ENCODE measurements at regions not wholly inside any gene's neighbourhood (a gene's known extent, or its start where the extent isn't known, plus 50 kb on each side); places are given as distances from the start of the nearest gene placed in this dataset.

DNA sequence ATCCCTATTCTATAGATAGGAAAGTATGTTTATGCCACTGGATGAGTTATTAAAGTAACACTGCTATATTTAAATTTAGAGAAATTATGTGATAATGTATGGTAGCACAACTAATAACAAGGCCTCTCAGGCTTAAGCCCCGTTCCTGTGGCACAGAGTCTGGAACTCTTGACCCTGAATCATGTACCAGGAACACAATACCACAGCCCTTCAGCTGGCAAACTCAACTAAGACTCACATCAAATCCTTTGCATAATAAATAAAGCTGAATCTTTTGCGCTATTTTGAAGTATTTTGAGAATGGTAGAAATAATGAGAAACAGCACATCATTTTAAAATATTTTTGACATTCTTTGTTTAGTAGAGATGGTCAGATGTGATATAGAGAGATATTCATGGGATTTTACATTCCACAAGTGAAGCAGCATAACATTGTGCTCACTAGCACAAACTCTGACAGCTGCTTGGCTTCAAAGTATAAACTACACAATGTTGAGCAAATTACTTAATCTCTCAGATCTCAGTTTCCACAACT, 478.4 kb upstream of the FAM241A start:
- no peaks in the 10 kb centered on the region for H3K9me3 ChIP-seq (replicated peaks in 1 of 2; ENCODE audit: control insufficient read depth in 1 of 2, insufficient read depth in 1 of 2, low read length in 2 of 2)
- Mint-ChIP-seq H3K4me3 (no peak overlapping the region), H3K9me3 (peaks cover 0 to 2% (median 0%) of the 10 kb centered on the region in 7 donors), H3K4me1 (no peaks in the 10 kb centered on the region), H3K27ac (no peak overlapping the region), H3K27me3 (ENCODE audit: low read depth in 3 of 3) (peaks cover 0 to 1% (median 0%) of the 10 kb centered on the region in 3 donors), H3K36me3 (no peaks in the 10 kb centered on the region)
- no peaks in the 10 kb centered on the region for H3K36me3 ChIP-seq (replicated peaks in 1 of 2; ENCODE audit: control insufficient read depth in 1 of 2, insufficient read depth in 2 of 2, low read length in 2 of 2)
- H3K4me3 ChIP-seq (replicated peaks in 1 of 3; ENCODE audit: low read depth in 2 of 3, low read length in 3 of 3), result no peak overlapping the region
- DNase-seq, result no peak
- no peak overlapping the region for H2AFZ ChIP-seq (ENCODE audit: insufficient read depth, low read depth, low read length, poor library complexity, severe bottlenecking)
- no peak overlapping the region for H3K4me2 ChIP-seq (replicated peaks; ENCODE audit: extremely low read depth, low read length, poor library complexity, severe bottlenecking)
- H3K27me3 ChIP-seq (ENCODE audit: control insufficient read depth in 2 of 2, insufficient read depth in 2 of 2, low read length in 2 of 2), result no peaks in the 10 kb centered on the region
- no peak overlapping the region for H3K27ac ChIP-seq (ENCODE audit: low read depth in 1 of 2, low read length in 2 of 2)
- intact Hi-C loops (cut with micrococcal nuclease), result no loop called here
- 100% methylated on average over 1 of the region's 2 CpGs for WGBS (ENCODE audit: insufficient coverage)
- no peak overlapping the region for H3K9ac ChIP-seq (ENCODE audit: insufficient read depth, low read length, poor library complexity, severe bottlenecking)
- H3K4me1 ChIP-seq (ENCODE audit: control insufficient read depth in 1 of 2, insufficient read depth in 2 of 2, low read length in 2 of 2), result no peaks in the 10 kb centered on the region
- no peak for TF ChIP-seq CTCF (IDR thresholded peaks at IDR 0.05)
- H3K79me2 ChIP-seq (ENCODE audit: insufficient read depth, low read length), result no peaks in the 10 kb centered on the region
- H4K20me1 ChIP-seq (ENCODE audit: insufficient read depth, low read length), result no peaks in the 10 kb centered on the region

DNA sequence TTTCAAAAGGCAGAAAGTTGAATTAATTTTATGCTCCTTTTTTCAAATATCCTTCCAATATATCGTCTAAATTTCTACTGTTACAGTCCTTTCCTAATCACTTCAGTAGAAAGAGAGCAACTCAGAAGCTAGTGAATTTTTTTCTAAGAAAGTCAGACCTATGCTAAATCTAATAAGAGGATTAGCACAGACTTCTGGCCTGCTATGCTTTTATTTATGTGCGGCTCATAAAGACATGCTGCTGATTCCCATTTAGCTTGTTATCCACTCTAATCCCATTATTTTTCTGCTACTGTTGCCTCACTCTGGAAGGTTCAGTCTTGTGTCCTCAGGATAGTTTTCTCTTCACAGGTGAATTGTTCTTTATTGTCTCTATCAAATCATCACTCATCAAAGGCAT, 473.5 kb upstream of the FAM241A start:
- Mint-ChIP-seq H3K36me3 (no peaks in the 10 kb centered on the region), H3K4me3 (no peak overlapping the region), H3K4me1 (no peaks in the 10 kb centered on the region), H3K27ac (no peak overlapping the region), H3K27me3 (ENCODE audit: low read depth in 3 of 3) (no peaks in the 10 kb centered on the region), H3K9me3 (peaks cover 0 to 2% (median 0%) of the 10 kb centered on the region in 7 donors)
- no peak overlapping the region for H2AFZ ChIP-seq (ENCODE audit: insufficient read depth, low read depth, low read length, poor library complexity, severe bottlenecking)
- no peaks in the 10 kb centered on the region for H3K27me3 ChIP-seq (ENCODE audit: control insufficient read depth in 2 of 2, insufficient read depth in 2 of 2, low read length in 2 of 2)
- intact Hi-C loops (cut with micrococcal nuclease), result no loop called here
- no peak overlapping the region for H3K27ac ChIP-seq (ENCODE audit: low read depth in 1 of 2, low read length in 2 of 2)
- no peak for DNase-seq
- no peak overlapping the region for H3K4me2 ChIP-seq (replicated peaks; ENCODE audit: extremely low read depth, low read length, poor library complexity, severe bottlenecking)
- H3K4me3 ChIP-seq (replicated peaks in 1 of 3; ENCODE audit: low read depth in 2 of 3, low read length in 3 of 3), result no peak overlapping the region
- no peaks in the 10 kb centered on the region for H4K20me1 ChIP-seq (ENCODE audit: insufficient read depth, low read length)
- H3K4me1 ChIP-seq (ENCODE audit: control insufficient read depth in 1 of 2, insufficient read depth in 2 of 2, low read length in 2 of 2), result no peaks in the 10 kb centered on the region
- no CpG with 5 or more reads among the region's 2 CpGs for WGBS (ENCODE audit: insufficient coverage)
- H3K36me3 ChIP-seq (replicated peaks in 1 of 2; ENCODE audit: control insufficient read depth in 1 of 2, insufficient read depth in 2 of 2, low read length in 2 of 2), result no peaks in the 10 kb centered on the region
- H3K9me3 ChIP-seq (replicated peaks in 1 of 2; ENCODE audit: control insufficient read depth in 1 of 2, insufficient read depth in 1 of 2, low read length in 2 of 2), result no peaks in the 10 kb centered on the region
- H3K9ac ChIP-seq (ENCODE audit: insufficient read depth, low read length, poor library complexity, severe bottlenecking), result no peak overlapping the region
- TF ChIP-seq CTCF (IDR thresholded peaks at IDR 0.05), result no peak
- H3K79me2 ChIP-seq (ENCODE audit: insufficient read depth, low read length), result no peaks in the 10 kb centered on the region

All from CD14-positive monocyte (primary cell).